ENCODE measurements at regions not wholly inside any gene's neighbourhood (a gene's known extent, or its start where the extent isn't known, plus 50 kb on each side); places are given as distances from the start of the nearest gene placed in this dataset.

DNA sequence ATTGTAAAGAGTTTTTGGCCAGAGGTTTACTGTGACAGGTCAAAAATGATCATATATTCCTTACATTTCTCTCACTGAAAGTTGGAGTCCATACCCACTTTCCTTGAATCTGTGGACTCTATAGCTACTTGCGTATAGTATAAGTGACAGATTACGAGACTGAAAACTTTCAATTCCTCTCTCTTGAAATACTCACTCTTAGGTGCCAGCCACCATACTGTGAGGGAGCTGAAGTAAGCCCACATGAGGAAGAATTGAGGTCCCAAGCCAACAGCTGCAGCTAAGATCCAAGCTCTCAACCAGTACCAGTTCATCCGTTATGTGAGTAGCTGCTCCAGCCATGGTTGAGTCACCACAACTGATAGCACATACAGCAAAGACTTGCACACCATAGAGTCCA, 128.1 kb upstream of the FAM174A start:
- no peak for TF ChIP-seq POLR2A (IDR thresholded peaks at IDR 0.05)
- TF ChIP-seq CTCF (IDR thresholded peaks at IDR 0.05) = no peak

All from esophagus squamous epithelium (tissue), 4 donors.